SK-N-SH (cell line): ENCODE measurements at regions not wholly inside any gene's neighbourhood (a gene's known extent, or its start where the extent isn't known, plus 50 kb on each side); places are given as distances from the start of the nearest gene placed in this dataset.

Experiments used
- CTCF ChIA-PET: fragments of 300-600, 350-600 bp; formaldehyde crosslinking; extraction: SDS; loops from one replicate; lab custom pipeline; 2021; lab: Yijun Ruan, JAX
- POLR2A ChIA-PET: fragments of 350-600 bp; sonication (Branson Sonifier 250); formaldehyde crosslinking; extraction: SDS; loops from one replicate; lab custom pipeline; 2020; ENCODE audit warnings: antibody characterized with exemption, inconsistent platforms; lab: Yijun Ruan, JAX
- DNase-seq: peaks from one replicate; pipeline ENCODE4 v3.0.0; 2012
- H2AFZ ChIP-seq: fragments of 200-600 bp; sonication (generic); 2 replicates; pipeline ENCODE4 v1.8.1; 2016; ENCODE audit warnings: antibody characterized with exemption, mild to moderate bottlenecking, low read depth
- H3F3A ChIP-seq: fragments of 200-600 bp; sonication (generic); replicated peaks from 2 replicates; pipeline ENCODE3; 2016; ENCODE audit warnings: antibody characterized with exemption, mild to moderate bottlenecking; ENCODE audit not compliant: insufficient read depth
- H3K27ac ChIP-seq, 2 experiments: fragments of 200-500 bp in 1 of 2; fragments of 200-600 bp in 1 of 2; sonication (Bioruptor generic) in 1 of 2; sonication (generic), shearing (Covaris generic) in 1 of 2; 2 replicates each; pipeline versions ENCODE4 v1.5.1 to v1.6.1; 2014 to 2016; ENCODE audit warnings: low read depth in 2 of 2, inconsistent platforms in 1 of 2, low read length in 1 of 2, mild to moderate bottlenecking in 1 of 2, mixed read lengths in 1 of 2
- H3K27me3 ChIP-seq: fragments of 200-600 bp; sonication (generic), shearing (Covaris generic); 2 replicates; pipeline ENCODE4 v1.6.1; 2016; ENCODE audit warnings: mixed run types; ENCODE audit not compliant: insufficient read depth
- H3K36me3 ChIP-seq, 2 experiments: fragments of 200-500 bp in 1 of 2; fragments of 200-600 bp in 1 of 2; sonication (Bioruptor generic) in 1 of 2; sonication (generic) in 1 of 2; replicated peaks in 1 of 2; 2 replicates each; pipeline versions ENCODE3 to v1.5.1; 2014 to 2016; ENCODE audit warnings: low read length in 1 of 2, mild to moderate bottlenecking in 1 of 2; ENCODE audit not compliant: insufficient read depth in 2 of 2, control insufficient read depth in 1 of 2
- H3K4me1 ChIP-seq, 2 experiments: fragments of 200-500 bp in 1 of 2; fragments of 200-600 bp in 1 of 2; sonication (Bioruptor generic) in 1 of 2; sonication (generic), shearing (Covaris generic) in 1 of 2; 2 replicates each; pipeline versions ENCODE4 v1.5.1 to v1.6.1; 2014 to 2016; ENCODE audit warnings: low read depth in 1 of 2, low read length in 1 of 2, mixed run types in 1 of 2; ENCODE audit not compliant: insufficient read depth in 2 of 2, control insufficient read depth in 1 of 2
- H3K4me2 ChIP-seq: fragments of 200-600 bp; sonication (generic), shearing (Covaris generic); 2 replicates; pipeline ENCODE4 v1.6.1; 2017; ENCODE audit warnings: mixed run types
- H3K4me3 ChIP-seq, 2 experiments: fragments of 200-500 bp in 1 of 2; fragments of 200-600 bp in 1 of 2; sonication (Bioruptor generic) in 1 of 2; sonication (generic), shearing (Covaris generic) in 1 of 2; 2 replicates each; pipeline versions ENCODE4 v1.5.1 to v1.8.1; 2014 to 2016; ENCODE audit warnings: low read depth in 2 of 2, inconsistent platforms in 1 of 2, low read length in 1 of 2, mild to moderate bottlenecking in 1 of 2, mixed read lengths in 1 of 2, moderate library complexity in 1 of 2
- H3K79me2 ChIP-seq: fragments of 200-600 bp; sonication (generic); 2 replicates; pipeline ENCODE4 v1.8.1; 2017; ENCODE audit warnings: mild to moderate bottlenecking; ENCODE audit not compliant: insufficient read depth
- H3K9ac ChIP-seq: fragments of 200-600 bp; sonication (generic); 2 replicates; pipeline ENCODE4 v1.6.1; 2017; ENCODE audit warnings: mixed run types
- H3K9me2 ChIP-seq: fragments of 200-600 bp; sonication (generic); 2 replicates; pipeline ENCODE4 v1.6.1; 2017; ENCODE audit warnings: mixed run types
- H3K9me3 ChIP-seq: fragments of 200-600 bp; sonication (generic); 2 replicates; pipeline ENCODE4 v1.6.1; 2017; ENCODE audit warnings: mixed run types, mild to moderate bottlenecking, moderate library complexity
- H4K20me1 ChIP-seq: fragments of 200-600 bp; sonication (generic); 2 replicates; pipeline ENCODE4 v1.6.1; 2017; ENCODE audit warnings: mild to moderate bottlenecking, mixed run types; ENCODE audit not compliant: insufficient read depth
- CHD2 ChIP-seq: fragments of 150-350 bp; IDR thresholded peaks from 2 replicates; pipeline ENCODE4 v1.6.1; 2018; ENCODE audit warnings: low read length; ENCODE audit not compliant: partially characterized antibody
- EZH2phosphoT487 ChIP-seq: fragments of 200-600 bp; sonication (generic); IDR thresholded peaks from 2 replicates; pipeline ENCODE4 v1.6.1; 2017; ENCODE audit warnings: low read depth, mixed run types, mild to moderate bottlenecking, antibody characterized with exemption, moderate library complexity, borderline replicate concordance
- FOXM1 ChIP-seq: IDR thresholded peaks from 2 replicates; pipeline ENCODE4 v1.4.0; 2012; ENCODE audit warnings: low read depth, mild to moderate bottlenecking
- GABPA ChIP-seq: IDR thresholded peaks from 2 replicates; pipeline ENCODE4 v1.4.0; 2012; ENCODE audit warnings: low read depth, mild to moderate bottlenecking
- GATA2 ChIP-seq: sonication (generic); formaldehyde crosslinking; IDR thresholded peaks from 2 replicates; pipeline ENCODE4 v1.5.0; 2020; ENCODE audit warnings: mild to moderate bottlenecking, missing genetic modification reagents
- MXI1 ChIP-seq: IDR thresholded peaks from 2 replicates; pipeline ENCODE4 v1.6.1; 2012; ENCODE audit warnings: mild to moderate bottlenecking, low read depth, low read length, improper control_type of control experiment
- NFIC ChIP-seq: IDR thresholded peaks from 2 replicates; pipeline ENCODE4 v1.4.0; 2012; ENCODE audit warnings: borderline replicate concordance
- NRF1 ChIP-seq: IDR thresholded peaks from 2 replicates; pipeline ENCODE4 v1.6.1; 2012; ENCODE audit warnings: low read depth, mild to moderate bottlenecking, low read length
- POLR2AphosphoS5 ChIP-seq: IDR thresholded peaks from 2 replicates; pipeline ENCODE4 v1.6.1; 2012; ENCODE audit warnings: low read depth, low read length
- RCOR1 ChIP-seq: fragments of 150-350 bp; IDR thresholded peaks from 2 replicates; pipeline ENCODE4 v1.6.1; 2017; ENCODE audit warnings: antibody characterized with exemption, low read length
- REST ChIP-seq: IDR thresholded peaks from 2 replicates; pipeline ENCODE4 v1.6.1; 2012; ENCODE audit warnings: mild to moderate bottlenecking, low read depth, low read length, moderate library complexity
- RXRA ChIP-seq: IDR thresholded peaks from 2 replicates; pipeline ENCODE4 v1.4.0; 2012; ENCODE audit warnings: low read depth, mild to moderate bottlenecking, borderline replicate concordance
- SIN3A ChIP-seq: IDR thresholded peaks from 2 replicates; pipeline ENCODE4 v1.6.1; 2012; ENCODE audit warnings: low read depth, mild to moderate bottlenecking, low read length, moderate library complexity, borderline replicate concordance
- SMC3 ChIP-seq: IDR thresholded peaks from 2 replicates; pipeline ENCODE4 v1.6.1; 2012; ENCODE audit warnings: low read depth, low read length, improper control_type of control experiment
- TAF1 ChIP-seq: IDR thresholded peaks from 2 replicates; pipeline ENCODE4 v1.6.1; 2012; ENCODE audit warnings: low read depth, mild to moderate bottlenecking, low read length, moderate library complexity, borderline replicate concordance
- TEAD4 ChIP-seq: IDR thresholded peaks from 2 replicates; pipeline ENCODE4 v1.4.0; 2012; ENCODE audit warnings: mild to moderate bottlenecking, borderline replicate concordance; ENCODE audit not compliant: insufficient read depth
- YY1 ChIP-seq: IDR thresholded peaks from 2 replicates; pipeline ENCODE4 v1.4.0; 2012; ENCODE audit warnings: low read depth, mild to moderate bottlenecking
- TF ChIP-seq, protein P1 (sequence below): IDR thresholded peaks from 2 replicates; pipeline ENCODE4 v1.4.0; 2012; ENCODE audit warnings: low read depth, borderline replicate concordance
- TF ChIP-seq, protein P2 (sequence below): fragments of 150-350 bp; IDR thresholded peaks from 2 replicates; pipeline ENCODE4 v1.6.1; 2016; ENCODE audit warnings: mild to moderate bottlenecking, low read depth, low read length
- TF ChIP-seq, protein P3 (sequence below): fragments of 200-600 bp; sonication (generic); IDR thresholded peaks from 2 replicates; pipeline ENCODE4 v1.6.1; 2017; ENCODE audit warnings: antibody characterized with exemption, mild to moderate bottlenecking, moderate library complexity

DNA sequence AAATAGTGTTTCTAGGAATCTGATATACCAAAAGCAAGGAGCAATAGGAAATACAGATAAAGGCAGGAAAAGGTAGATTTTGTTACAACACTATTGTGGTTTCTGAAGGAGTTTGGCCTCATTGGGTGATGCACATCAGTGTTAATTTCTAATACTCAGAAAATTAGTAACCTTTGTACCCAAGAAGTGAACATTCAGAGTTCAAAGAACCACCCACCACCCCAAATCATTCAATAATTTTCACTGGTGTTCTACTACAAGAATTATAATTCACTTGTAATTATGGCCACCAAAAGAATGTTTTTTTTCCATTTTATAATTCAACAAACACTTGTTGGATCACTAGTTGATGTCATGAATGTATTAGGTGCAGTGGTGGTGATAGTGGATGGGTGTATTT is 183.3 kb downstream of the UBE2E3 start:
- Histone ChIP-seq H3K4me3 (no peak overlapping the region), H3K4me1 (no peaks in the 10 kb centered on the region), H3K9me2 (no peaks in the 10 kb centered on the region), H3K27me3 (no peaks in the 10 kb centered on the region), H4K20me1 (no peaks in the 10 kb centered on the region), H3F3A (no peaks in the 10 kb centered on the region), H3K4me2 (no peak overlapping the region), H3K36me3 (no peaks in the 10 kb centered on the region), H3K27ac (no peak overlapping the region), H3K79me2 (no peaks in the 10 kb centered on the region), H2AFZ (no peak overlapping the region), H3K9me3 (no peaks in the 10 kb centered on the region), H3K9ac (no peak overlapping the region)
- ChIA-PET CTCF (no interaction called here), POLR2A (no interaction called here)
- DNase-seq: no peak
- no peak for TF ChIP-seq RXRA

DNA sequence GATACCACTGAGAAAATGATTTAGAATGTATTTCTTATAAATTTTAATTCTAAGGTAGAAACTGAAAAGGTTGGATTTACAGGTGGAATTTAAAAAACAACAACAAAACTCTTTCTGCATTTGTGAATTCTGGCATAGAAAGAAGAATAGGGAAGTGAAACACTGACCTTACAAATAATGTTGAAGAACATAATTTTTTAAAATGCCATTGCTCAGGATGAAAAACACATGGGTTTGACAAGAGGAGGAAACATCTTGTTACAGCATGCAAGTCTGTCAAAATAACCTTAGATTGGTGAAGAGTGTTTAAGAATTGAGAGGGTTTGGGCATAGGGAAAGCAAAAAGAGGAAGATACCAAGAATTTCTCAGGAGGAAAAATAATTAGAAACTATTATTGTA is 184.3 kb downstream of the UBE2E3 start:
- Histone ChIP-seq H3K27ac (no peak overlapping the region), H3K9me2 (no peaks in the 10 kb centered on the region), H3K4me3 (no peak overlapping the region), H3K27me3 (no peaks in the 10 kb centered on the region), H3K4me2 (no peak overlapping the region), H3K9me3 (no peaks in the 10 kb centered on the region), H3K9ac (no peak overlapping the region), H3K36me3 (no peaks in the 10 kb centered on the region), H2AFZ (no peak overlapping the region), H3F3A (no peaks in the 10 kb centered on the region), H4K20me1 (no peaks in the 10 kb centered on the region), H3K4me1 (no peaks in the 10 kb centered on the region), H3K79me2 (no peaks in the 10 kb centered on the region)
- TF ChIP-seq CHD2: no peak
- no peak for TF ChIP-seq REST
- no peak for TF ChIP-seq NFIC
- TF ChIP-seq, protein P1, sequence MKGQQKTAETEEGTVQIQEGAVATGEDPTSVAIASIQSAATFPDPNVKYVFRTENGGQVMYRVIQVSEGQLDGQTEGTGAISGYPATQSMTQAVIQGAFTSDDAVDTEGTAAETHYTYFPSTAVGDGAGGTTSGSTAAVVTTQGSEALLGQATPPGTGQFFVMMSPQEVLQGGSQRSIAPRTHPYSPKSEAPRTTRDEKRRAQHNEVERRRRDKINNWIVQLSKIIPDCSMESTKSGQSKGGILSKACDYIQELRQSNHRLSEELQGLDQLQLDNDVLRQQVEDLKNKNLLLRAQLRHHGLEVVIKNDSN: no peak
- no peak for TF ChIP-seq POLR2AphosphoS5
- no peak for TF ChIP-seq MXI1
- TF ChIP-seq EZH2phosphoT487: no peak
- TF ChIP-seq GATA2 (CRISPR knock-in tag): no peak
- TF ChIP-seq, protein P2, sequence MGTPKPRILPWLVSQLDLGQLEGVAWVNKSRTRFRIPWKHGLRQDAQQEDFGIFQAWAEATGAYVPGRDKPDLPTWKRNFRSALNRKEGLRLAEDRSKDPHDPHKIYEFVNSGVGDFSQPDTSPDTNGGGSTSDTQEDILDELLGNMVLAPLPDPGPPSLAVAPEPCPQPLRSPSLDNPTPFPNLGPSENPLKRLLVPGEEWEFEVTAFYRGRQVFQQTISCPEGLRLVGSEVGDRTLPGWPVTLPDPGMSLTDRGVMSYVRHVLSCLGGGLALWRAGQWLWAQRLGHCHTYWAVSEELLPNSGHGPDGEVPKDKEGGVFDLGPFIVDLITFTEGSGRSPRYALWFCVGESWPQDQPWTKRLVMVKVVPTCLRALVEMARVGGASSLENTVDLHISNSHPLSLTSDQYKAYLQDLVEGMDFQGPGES: no peak
- no peak for TF ChIP-seq RCOR1
- TF ChIP-seq SMC3: no peak
- TF ChIP-seq, protein P3, sequence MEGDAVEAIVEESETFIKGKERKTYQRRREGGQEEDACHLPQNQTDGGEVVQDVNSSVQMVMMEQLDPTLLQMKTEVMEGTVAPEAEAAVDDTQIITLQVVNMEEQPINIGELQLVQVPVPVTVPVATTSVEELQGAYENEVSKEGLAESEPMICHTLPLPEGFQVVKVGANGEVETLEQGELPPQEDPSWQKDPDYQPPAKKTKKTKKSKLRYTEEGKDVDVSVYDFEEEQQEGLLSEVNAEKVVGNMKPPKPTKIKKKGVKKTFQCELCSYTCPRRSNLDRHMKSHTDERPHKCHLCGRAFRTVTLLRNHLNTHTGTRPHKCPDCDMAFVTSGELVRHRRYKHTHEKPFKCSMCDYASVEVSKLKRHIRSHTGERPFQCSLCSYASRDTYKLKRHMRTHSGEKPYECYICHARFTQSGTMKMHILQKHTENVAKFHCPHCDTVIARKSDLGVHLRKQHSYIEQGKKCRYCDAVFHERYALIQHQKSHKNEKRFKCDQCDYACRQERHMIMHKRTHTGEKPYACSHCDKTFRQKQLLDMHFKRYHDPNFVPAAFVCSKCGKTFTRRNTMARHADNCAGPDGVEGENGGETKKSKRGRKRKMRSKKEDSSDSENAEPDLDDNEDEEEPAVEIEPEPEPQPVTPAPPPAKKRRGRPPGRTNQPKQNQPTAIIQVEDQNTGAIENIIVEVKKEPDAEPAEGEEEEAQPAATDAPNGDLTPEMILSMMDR: no peak
- no peak for TF ChIP-seq YY1
- TF ChIP-seq NRF1: no peak
- TF ChIP-seq TAF1: no peak
- no peak for TF ChIP-seq SIN3A
- no peak for TF ChIP-seq FOXM1
- no peak for TF ChIP-seq TEAD4
- TF ChIP-seq GABPA: no peak
- CTCF ChIA-PET: no interaction called here
- DNase-seq: no peak
- POLR2A ChIA-PET: no interaction called here
